Gastrocnemius medialis (tissue), 4 donors: ENCODE measurements at regions not wholly inside any gene's neighbourhood (a gene's known extent, or its start where the extent isn't known, plus 50 kb on each side); places are given as distances from the start of the nearest gene placed in this dataset.

Source experiments
- POLR2A ChIP-seq, 2 donors: fragments of 450-650 bp; IDR thresholded peaks; one replicate each; pipeline ENCODE4 v1.6.1; 2017; ENCODE audit warnings: antibody characterized with exemption in 2 of 2, mild to moderate bottlenecking in 2 of 2, moderate library complexity in 2 of 2
- TF ChIP-seq, protein P1 (sequence below), 5 experiments: fragments of 450-650 bp in 3 of 5; fragments of 200-600 bp in 2 of 5; sonication (generic) in 2 of 5; IDR thresholded peaks in 4 of 5; conservative IDR thresholded peaks in 1 of 5; 1 replicate in 4 of 5; 2 replicates in 1 of 5; pipeline ENCODE4 v1.5.1; 2016 to 2019; ENCODE audit warnings: antibody characterized with exemption in 5 of 5, mild to moderate bottlenecking in 3 of 5, moderate library complexity in 3 of 5

DNA sequence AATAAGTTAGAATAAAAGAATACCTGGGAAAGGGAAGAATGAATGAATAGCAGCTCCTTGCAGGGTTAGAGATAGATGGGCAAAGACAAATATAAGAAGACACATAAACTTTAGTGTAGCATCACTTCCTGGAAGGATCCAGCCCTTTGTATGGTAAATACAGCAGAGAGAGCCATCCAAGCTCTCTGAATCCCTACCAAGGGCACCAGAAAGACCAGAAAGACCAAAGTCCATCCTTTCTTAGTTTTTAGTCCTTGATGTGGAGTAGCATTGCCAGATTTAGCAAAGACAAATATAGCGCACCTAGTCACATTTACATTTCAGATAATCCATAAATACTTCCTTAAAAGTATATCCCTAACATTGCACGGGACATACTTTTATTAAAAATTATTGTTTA, 56.1 kb upstream of the C9orf72 start:
- TF ChIP-seq, protein P1, sequence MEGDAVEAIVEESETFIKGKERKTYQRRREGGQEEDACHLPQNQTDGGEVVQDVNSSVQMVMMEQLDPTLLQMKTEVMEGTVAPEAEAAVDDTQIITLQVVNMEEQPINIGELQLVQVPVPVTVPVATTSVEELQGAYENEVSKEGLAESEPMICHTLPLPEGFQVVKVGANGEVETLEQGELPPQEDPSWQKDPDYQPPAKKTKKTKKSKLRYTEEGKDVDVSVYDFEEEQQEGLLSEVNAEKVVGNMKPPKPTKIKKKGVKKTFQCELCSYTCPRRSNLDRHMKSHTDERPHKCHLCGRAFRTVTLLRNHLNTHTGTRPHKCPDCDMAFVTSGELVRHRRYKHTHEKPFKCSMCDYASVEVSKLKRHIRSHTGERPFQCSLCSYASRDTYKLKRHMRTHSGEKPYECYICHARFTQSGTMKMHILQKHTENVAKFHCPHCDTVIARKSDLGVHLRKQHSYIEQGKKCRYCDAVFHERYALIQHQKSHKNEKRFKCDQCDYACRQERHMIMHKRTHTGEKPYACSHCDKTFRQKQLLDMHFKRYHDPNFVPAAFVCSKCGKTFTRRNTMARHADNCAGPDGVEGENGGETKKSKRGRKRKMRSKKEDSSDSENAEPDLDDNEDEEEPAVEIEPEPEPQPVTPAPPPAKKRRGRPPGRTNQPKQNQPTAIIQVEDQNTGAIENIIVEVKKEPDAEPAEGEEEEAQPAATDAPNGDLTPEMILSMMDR (IDR thresholded peaks at IDR 0.05 in 4 of 5, conservative IDR thresholded peaks at IDR 0.05 in 1 of 5), result no peak
- TF ChIP-seq POLR2A (IDR thresholded peaks at IDR 0.05), result no peak
